T1000 (cell line): ENCODE measurements at regions not wholly inside any gene's neighbourhood (a gene's known extent, or its start where the extent isn't known, plus 50 kb on each side); places are given as distances from the start of the nearest gene placed in this dataset.

ENCODE experiments used
- DNase-seq: peaks from one replicate; lab custom pipeline; 2025; ENCODE audit warnings: mixed read lengths; lab: John Stamatoyannopoulos, UW

DNA sequence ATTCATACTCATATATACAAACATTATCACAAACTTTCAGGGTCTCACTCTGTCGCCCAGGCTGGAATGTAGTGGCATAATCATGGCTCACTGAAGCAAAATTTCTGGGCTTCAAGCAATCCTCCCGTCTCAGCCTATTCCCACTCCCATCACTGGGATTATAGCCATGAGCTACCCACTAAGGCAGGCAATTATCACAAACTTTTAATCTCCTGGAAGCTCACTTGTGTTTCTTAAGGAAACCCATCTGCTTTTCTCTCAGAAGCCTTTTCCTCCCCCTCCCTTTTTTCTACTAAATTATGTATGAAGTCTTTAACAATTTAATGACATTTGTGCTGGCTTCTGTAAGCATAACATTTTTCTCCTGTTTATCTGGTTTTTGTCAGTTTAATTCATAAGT is 170.5 kb downstream of the AREG start:
- no peak for DNase-seq

GRCh38 chr4:74618166-74618565 is 173.2 kb downstream of the AREG start:
- DNase-seq, result no peak

DNA sequence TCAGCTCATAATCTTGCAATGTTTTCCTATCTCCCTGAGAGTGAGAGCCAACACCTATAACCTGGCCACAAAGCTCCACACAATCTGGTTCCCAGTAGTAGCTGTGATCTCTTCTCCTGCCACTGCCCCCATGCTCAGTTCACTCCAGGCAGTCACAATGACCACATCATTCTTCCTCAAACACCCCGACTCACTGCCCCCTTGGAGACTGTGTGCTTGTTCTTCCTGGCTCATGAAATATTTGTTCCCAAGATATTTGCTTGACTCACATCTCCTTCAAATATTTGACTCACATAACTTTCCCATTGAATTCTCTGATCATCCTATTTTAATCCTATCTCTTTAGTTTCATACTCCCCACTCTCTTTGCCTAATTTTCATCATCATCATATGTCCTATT is 173.7 kb downstream of the AREG start:
- DNase-seq, result peak; percentile 4

DNA sequence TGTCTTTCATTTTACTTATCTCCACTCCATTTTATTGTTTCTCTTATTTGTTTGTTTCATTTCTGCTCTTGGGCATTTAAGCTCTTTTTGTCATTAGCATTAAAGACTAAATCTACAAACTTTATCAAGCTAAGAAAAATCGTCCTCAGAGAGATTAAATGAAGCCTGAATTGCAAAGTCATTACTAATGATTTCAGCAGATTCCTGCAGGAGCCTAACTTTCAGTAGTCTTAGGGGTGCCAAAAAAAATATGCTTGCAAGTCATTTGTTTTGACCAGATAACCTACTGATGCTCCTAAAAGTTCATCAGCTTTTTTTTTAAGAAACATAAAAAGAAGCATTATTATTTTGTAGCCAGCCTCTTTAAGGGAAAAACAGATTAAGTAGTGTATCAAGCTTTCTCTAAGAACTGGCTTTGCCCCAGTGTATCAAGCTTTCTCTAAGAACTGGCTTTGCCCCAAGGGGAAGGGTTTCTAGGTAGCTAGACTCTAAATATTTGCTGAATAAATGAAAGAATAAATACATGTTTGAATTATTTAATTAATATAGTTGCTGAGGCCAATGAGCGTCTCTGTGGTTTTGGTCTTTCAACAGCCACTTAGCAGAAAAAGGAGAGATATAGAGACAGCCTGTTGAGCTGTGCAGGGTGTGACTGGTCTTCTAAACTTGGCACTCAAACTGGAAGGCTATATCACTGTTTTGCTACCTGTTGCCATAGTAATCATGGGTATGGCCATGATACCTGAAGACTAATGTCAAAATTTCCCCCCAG is 174.2 kb downstream of the BTC start:
- no peak for DNase-seq

DNA sequence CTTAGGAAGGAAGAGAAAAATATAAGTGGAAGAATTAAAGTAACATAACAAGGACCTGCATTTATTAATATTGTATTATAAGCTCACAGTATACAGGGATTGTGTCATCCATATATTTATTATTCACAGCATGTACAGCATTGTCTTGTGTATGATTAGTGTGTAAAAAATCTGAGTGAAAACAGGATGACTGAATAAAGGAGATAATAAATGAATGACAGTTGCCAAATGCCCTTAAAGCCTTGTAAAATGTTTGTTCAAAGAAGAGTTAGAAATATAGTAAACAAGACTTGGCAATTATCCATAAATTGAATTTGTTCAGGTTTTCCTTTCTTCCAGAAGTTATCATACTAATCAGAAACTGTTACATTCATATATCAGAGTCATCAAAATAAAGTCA is 172.7 kb downstream of the BTC start:
- DNase-seq, result no peak

GRCh38 chr4:74623041-74623440 is 171.3 kb downstream of the BTC start:
- DNase-seq, result no peak

- DNase-seq, result no peak
Measured at GRCh38 chr4:74624351-74625151, 169.8 kb downstream of the BTC start.

- DNase-seq, result no peak
Measured at GRCh38 chr4:74625981-74626380, 168.3 kb downstream of the BTC start.

DNA sequence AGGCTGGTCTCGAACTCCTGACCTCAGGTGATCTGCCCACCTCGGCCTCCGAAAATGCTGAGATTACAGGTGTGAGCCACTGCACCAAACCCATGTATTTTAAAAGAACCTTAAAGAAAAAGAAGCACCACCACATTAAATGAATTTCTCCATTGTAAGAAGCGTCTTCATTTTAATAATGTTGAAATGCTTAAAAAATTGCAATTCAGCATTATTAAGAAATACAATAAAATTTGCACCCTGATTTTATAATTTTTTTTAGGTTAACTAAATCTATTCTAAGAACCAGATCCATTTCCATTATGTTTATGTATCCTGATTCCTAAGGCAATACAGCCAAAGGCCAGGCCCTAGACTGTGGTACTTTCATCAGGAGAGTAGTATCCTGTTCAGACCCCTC is 167.2 kb downstream of the BTC start:
- DNase-seq, result no peak

GRCh38 chr4:74627504-74627903 is 166.8 kb downstream of the BTC start:
- DNase-seq, result no peak

- DNase-seq, result no peak
Measured at GRCh38 chr4:74628852-74629620, 165.3 kb downstream of the BTC start.

GRCh38 chr4:74630551-74630950 is 163.8 kb downstream of the BTC start:
- DNase-seq, result no peak

DNA sequence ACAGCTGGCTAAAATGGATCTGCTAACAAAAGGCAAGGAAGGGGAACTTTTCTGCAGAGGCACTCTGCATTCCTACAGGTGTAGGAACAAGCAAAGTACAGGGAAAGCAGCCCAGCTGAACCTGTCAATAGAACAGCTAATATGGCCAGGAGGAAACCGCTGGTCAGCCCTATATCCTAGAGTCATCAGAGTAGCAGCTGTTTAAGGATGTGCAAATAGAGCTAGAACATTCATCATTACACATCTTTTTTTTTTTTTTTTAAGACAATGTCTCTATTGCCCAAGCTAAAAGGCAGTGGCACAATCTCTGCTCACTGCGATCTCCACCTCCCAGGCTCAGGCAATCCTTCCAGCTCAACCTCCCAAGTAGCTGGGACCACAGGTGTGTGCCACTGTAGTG is 163.0 kb downstream of the BTC start:
- no peak for DNase-seq

- DNase-seq, result no peak
Measured at GRCh38 chr4:74631988-74632387, 162.3 kb downstream of the BTC start.

DNA sequence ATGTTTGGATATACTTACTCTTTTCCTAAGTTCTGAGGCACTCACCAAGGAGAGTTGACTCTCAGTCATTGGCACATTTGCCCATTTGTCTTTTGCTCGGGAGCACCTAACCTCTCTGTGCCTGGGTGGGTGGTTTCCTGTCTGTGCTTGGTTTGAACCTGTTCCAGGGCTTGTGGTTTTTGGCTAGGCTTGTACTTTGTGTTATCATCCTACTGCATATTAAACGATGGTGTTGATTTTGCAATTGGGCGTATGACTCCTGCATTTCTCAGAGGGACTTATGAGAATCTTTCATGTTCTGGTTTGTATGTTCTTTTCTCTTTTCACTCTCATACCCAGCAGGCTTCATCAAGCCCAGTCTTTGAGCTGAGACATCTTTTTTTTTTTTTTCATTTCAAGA is 161.7 kb downstream of the BTC start:
- peak; percentile 37 for DNase-seq

DNA sequence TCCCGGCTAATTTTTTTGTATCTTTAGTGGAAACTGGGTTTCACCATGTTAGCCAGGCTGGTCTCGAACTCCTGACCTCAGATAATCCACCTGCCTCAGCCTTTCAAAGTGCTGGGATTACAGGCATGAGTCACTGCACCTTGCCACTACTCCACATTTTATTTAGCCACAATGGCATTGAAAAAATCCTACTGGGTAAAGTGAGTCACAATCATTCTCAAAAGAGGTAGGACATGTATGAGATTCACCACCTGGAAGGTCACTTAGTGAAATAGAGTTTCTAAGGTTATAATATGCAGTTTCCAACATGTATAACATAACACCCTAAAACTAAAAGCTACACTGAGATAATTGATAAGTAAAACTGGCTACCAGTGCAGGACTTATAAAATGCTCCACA is 159.2 kb downstream of the BTC start:
- no peak for DNase-seq

DNA sequence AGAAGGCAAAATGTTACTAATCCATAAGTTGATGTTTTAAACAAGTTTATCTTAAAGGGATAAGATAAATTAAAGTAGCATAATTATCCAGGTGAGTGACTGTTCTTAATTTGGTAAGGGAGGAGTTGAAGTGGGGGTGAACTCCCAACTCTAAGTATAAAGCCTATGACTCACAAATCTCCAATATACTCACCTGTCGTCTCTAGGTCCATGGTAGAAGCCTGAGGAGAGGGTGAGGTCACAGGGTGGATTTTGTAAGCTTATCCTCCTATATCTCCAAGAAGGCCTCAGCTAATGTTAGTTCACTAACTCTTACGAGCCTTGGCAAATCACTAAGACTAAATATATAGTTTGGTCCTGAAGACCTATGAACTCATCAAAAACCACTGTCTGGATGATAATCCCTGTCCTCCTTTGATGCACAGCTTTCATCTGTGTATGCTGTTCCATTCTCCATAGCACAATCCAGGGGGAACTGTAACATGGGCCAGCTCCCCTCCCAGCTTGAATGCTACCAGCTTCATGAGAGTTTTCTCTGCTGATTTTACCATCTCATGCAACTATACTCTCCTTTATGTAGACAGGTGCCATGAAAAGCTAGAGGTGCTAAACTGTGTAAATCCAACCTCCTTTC is 158.7 kb downstream of the BTC start:
- DNase-seq, result no peak

- no peak for DNase-seq
Measured at GRCh38 chr4:74638001-74638400, 156.3 kb downstream of the BTC start.

GRCh38 chr4:74638689-74639088 is 155.6 kb downstream of the BTC start:
- DNase-seq, result no peak

DNA sequence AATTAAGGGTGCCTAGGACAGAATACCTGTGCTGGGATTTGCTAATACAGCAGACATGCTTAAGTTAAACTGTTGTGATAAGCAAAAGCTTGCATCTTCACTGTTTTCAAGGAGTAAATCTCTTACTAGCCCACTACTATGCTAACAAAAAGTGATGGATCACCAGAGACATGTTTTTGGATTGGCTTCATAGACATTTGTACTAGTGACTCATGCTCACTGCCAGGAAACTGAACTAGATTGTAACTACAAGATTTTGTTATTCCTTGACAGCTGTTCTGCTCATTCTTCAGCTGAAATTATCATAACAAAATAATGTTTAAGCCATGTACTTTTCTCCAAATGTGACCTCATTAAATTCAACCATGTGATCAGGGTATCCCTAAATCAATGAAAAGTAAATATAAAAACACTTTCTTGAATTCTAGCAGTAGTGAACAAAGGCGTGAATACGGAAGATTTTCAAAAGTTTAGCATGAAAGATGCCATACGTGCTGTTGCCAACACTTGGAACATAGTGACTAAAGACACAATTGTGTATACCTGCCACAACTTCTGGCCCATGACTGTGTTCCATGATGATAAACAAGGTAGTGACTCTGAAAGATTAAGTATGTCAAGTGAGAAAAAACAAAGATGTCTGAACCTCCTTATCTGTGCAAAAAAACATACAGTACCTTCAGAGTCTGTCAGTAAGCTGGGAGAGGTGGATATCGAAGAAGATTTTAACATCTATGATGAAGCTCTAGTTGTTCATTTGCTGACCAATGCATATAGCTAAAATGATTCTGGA is 154.0 kb downstream of the BTC start:
- DNase-seq, result no peak

DNA sequence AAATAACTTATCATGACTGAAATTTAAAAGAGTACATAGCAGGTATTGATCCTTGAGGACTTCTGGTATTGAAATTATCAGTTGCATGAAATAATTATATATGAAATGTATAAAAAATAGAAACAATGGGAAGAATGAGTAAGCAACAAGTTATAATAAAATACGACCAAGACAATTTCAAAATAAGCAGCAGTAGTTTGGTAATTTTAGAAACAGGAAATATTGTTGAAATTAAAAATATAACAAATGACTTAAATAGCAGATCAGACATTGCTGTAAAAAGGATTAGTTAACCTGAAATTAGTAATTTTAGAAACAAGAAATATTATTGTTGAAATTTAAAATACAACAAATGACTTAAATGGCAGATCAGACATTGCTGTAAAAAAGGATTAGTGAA is 152.3 kb downstream of the BTC start:
- DNase-seq, result no peak
